GM21529 (cell line): ENCODE measurements at regions not wholly inside any gene's neighbourhood (a gene's known extent, or its start where the extent isn't known, plus 50 kb on each side); places are given as distances from the start of the nearest gene placed in this dataset.

Experiments
- ATAC-seq: cut with Tn5 transposase; IDR thresholded peaks from one replicate; pipeline ENCODE4 v1.9.1; 2021; ENCODE audit not compliant: unreplicated experiment

GRCh38 chr20:50311308-50312001 lies 120.8 kb downstream of the CEBPB start:
- no peak for ATAC-seq

DNA sequence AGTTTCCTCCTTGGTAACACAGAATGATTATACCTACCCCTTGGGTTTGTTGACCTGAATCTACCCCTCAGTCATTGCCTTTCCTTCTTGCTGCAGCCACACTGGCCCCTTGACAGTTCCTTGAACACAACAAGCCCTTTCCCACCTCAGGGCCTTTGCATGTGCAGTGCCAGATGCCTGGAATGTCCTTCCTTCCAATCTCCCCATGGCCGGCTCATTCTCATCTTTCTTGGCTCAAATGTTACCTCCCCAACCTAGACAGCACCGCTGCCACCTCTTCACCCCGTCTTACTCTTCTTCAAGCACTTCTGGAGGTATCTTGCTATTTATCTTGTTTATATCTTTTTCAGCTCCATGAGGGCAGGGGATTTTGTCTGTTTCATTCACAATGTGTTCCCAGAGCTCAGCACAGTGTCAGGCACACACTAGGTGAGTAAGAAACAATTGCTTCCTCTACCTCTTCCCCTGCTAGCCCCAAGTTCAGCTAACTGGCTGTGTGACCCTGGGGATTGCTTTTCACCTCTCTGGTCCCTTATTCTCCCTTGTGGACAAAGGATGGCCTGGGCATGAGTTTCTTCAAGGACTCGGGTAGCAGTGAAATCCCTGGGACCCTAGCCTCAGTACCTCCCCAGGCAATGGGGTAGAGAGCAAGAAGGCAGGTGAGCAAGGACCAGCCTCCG lies 121.5 kb downstream of the CEBPB start:
- ATAC-seq = no peak

- ATAC-seq = no peak
Measured at GRCh38 chr20:50312682-50313521, 122.3 kb downstream of the CEBPB start.

DNA sequence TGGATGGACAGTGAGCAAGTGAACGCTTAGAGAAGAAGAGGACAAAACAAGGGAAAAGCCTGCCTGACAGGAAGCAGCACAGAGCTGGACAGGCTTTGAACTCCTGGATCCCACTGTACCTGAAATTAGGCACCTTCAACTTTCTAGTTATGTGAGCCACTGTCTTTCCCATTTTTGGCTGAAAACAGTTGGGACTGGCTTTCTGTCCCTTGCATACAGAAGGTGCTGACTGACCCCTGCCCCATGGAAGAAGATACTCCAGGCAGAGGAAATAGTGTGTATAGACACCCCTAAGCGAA lies 122.8 kb downstream of the CEBPB start:
- no peak for ATAC-seq

- no peak for ATAC-seq
Measured at GRCh38 chr20:50313827-50314677, 123.4 kb downstream of the CEBPB start.

DNA sequence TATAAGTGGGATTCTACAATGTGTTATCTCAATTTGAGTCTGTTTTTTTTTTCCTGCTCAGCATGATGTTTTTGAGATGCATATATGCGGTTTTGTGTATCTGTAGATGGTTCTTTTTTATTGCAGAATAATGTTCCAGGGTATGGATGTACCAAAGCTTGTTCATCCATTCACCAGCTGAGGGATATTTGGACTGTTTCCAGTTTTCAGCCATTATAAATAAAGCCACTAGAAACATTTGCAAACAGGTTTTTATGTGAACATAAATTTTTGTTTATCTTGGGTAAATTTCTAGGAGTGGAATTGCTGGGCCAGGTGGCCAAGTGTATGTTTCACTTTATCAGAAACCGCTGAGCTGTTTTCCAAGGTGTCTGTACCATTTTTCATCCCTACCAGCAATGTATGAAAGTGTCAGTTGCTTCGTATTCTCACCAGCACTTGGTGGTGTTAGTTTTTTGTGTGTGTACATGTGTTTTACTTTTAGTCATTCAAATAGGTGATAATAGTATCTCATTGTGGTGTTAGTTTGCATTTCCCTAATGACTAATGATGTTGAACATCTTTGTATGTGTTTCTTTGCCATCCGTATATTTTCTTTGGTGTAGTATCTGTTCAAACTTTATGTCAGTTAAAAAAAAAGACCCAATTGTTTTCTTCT lies 124.2 kb downstream of the CEBPB start:
- ATAC-seq = no peak

GRCh38 chr20:50315586-50316551 lies 125.2 kb downstream of the CEBPB start:
- no peak for ATAC-seq

DNA sequence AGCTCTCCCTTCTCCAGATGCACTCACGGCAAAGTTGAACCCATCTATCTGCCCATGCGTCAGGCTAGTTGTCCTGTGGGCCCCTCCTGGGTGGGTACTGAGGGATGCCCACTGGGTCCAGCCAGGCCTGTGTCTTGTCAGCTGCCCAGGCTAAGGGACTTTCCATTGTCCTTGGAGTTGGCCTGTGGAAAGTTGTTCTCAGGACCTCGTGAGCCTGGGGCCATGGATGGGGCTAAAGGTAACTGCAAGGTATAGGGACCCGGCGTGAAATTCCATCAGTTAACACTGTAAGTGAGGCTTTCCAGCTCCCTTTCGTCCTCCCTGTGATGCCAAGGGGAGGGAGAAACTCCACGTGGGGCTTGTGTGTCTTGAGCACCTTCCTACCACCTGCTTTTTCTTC lies 126.5 kb downstream of the CEBPB start:
- ATAC-seq = no peak

- ATAC-seq = no peak
Measured at GRCh38 chr20:50317609-50318008, 127.0 kb downstream of the CEBPB start.

GRCh38 chr20:50318710-50319109 lies 128.1 kb downstream of the CEBPB start:
- no peak for ATAC-seq

GRCh38 chr20:50320005-50320900 lies 129.6 kb downstream of the CEBPB start:
- no peak for ATAC-seq

GRCh38 chr20:50320901-50321796 lies 130.5 kb downstream of the CEBPB start:
- ATAC-seq = no peak

DNA sequence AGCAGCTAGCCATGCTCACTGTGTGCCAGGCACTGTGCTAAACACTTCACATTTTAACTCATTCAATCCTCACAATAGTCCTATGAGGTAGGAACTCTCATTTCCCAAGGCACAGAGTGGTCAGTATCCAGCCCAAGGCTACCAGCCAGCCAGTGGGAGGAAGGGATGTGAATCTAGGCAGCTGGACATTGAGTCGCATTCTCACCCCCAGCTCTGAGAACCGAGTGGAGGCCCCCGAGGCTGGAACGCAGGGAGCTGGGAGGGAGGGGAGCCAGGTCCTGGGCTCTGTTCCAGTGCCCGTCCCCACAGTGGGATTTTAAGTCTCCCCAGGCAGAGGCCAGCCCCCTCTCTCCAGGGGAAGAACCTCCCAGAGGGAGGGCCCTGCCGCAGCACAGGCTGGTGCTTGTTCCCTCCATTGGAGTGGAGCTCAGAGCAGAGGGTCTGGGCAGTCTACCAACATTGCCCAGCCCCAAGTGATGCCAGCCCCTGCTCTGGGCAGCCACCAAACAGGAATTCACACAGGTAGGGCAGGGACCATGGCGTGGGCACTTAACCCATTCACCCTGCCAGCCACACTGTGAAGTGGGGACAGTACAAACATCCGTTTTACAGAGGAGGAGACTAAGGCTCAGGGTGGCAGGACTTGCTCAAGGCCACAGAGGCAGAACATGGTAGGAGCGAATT lies 131.3 kb downstream of the CEBPB start:
- ATAC-seq = no peak

GRCh38 chr20:50322703-50323131 lies 132.1 kb downstream of the CEBPB start:
- no peak for ATAC-seq

DNA sequence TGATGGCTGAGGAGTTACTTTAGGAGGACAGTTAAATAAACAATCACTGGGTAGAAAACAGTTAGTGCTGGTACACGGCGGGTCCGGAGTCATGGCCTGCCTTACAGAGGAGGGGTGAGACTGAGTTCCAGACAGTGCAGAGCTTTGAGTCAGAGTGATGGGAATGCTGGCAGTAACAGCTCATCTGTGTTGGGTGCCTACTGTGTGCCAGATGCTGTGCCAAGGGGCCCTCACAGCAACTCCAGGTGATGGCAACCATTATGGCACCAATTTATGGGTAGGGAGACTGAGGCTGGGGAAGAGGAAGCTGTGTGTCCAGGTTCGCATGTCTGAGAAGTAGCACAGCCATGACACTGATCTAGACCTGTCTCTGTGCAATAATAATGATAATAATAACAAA lies 132.6 kb downstream of the CEBPB start:
- ATAC-seq = no peak

DNA sequence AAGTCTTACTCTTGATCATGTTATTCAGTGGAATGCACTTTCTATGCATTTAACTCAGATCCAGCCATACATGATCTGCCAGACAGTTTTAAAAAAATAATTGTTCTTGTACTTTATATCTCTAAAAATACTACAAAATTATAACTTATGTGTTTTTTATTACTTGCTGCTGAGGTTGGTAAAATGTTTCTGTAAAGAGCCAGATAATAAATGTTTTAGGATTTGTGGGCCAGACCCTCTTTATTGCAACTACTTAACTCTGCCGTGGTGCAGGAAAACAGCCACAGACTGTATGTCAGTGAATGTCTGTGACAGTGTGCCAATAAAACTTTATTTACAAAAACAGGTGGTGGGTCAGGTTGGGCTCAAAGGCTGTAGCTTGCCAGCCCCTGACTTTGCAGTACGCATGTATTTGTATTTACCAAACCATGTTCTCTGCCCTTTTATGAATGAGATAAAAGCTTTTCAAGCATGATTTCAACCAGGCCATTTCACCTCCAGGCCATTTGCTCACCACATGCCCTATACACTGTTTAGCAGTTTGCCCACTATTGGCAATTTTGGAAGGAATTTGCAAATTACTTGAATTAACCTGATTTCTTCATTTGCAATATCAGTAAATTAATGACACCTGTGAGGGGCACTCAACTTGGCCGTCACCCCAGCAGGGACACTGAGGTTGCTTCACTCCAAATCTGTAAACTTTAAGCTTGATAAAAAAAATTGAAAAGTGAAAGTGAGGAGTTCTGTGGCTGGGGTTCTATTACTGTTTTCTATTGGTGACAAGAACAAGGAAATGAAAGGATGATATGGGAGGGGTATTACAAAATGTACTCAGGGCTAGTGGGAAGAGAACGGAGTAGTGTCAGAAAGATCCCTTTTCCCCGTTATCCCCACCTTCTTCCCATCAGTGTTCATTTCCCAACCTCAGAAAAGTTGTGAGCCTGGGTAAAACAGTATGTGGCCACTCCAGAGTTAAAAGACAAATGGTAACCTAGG lies 133.4 kb downstream of the CEBPB start:
- ATAC-seq = no peak
